CMK (cell line): ENCODE measurements at regions not wholly inside any gene's neighbourhood (a gene's known extent, or its start where the extent isn't known, plus 50 kb on each side); places are given as distances from the start of the nearest gene placed in this dataset.

Source experiments
- DNase-seq: peaks from one replicate; pipeline ENCODE4 v3.0.0-alpha.2; 2010; ENCODE audit warnings: low read depth

GRCh38 chr5:133829786-133830185 lies 138.6 kb downstream of the C5orf15 start:
- no peak for DNase-seq

DNA sequence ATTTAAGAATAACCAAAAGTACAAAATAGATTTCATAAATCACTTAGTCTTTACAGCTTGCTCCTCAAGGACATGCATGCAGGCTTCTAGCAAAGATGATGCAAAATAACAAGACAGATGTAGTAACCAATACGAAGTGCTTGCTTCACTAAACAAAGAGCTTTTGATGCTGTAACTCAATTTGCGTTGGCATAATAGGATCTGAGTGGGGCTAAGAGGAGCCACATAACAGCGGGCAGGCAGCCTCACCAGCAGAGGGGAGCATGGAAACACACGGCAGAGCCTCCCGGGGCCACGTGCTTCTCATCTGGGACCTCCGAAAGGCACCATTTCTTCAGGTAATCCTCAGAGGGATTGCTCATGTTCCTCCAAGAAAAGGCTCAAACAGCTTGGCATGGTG lies 139.7 kb downstream of the C5orf15 start:
- DNase-seq: no peak

- DNase-seq: no peak
These were observed 140.6 kb downstream of the C5orf15 start for GRCh38 chr5:133827830-133828229.

DNA sequence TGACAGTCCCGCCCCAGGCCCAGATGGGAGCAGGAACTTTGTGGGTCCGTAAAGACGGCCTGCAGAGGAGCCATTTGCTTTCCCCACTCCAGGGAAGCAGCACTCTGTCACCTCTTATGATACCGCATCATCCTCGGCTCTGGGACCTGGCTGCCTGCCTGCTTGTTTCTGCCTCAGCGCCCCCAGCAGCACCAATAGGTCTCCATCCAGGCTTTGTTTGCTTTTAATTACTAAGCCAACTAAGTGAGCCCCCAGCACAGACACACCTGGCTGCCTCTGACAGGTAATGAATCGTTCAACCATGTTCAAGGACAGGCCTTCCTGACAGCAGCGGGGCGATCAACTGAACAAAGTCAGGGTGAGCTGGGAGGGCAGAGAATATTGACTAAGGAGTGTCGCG lies 141.4 kb downstream of the C5orf15 start:
- DNase-seq: no peak

DNA sequence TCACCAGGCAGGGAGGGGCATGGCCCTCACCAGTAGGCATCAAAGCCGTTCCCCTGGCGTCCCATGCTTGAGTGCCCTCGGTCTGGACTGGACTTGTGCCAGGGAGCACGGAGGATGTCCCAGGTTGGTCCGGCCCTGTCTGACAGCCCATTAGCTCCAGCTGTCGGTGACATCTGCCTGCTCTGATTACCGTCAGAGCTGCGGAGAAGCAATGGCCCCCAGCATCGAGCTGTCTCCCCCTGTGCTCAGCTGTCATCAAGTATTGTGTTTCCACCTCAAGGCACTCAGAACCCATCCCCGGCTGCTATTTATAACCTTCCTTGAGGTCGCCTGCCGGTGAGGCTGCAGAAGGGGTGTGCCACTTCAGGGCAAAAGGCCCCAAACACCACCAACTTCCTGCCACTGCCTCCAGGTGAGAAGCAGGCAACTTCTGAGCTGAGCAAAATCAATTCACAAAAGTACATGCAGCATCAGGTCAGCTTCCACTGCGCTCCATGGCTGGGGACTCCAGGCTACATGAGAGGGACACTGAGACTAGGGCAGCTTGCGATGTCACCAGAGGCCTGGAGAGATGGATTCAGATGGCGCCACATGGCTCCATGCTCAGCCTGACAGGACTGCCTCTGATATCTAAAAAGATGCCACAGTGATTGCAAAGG lies 142.7 kb downstream of the C5orf15 start:
- no peak for DNase-seq

DNA sequence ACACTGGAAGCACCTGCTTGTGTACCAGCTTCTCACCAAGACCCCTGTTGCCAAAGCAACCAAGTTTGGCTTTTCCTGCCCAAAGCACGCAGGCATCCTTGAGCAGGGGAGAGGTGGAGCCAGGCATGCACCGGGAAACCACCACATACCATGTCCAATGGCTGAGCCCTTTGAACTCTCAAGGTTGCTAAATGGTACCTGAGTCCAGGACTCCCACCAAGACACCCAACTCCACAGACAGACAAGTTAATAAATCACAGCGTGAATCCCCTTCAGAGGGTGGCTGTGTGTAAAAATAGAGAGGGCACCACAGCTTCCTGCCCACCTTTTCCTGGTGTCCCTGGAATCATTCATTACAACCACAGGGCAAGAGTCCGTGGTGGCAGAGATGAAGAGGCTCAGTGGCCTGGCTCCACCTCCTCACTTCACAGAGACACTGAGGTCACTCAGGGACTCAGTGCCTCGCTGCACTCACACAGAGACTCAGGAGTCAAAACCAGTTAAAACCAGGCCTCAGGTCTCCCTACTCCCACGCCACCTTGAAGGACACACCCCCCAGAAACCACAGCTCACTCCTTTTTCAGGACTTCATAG lies 143.7 kb downstream of the C5orf15 start:
- DNase-seq: no peak

DNA sequence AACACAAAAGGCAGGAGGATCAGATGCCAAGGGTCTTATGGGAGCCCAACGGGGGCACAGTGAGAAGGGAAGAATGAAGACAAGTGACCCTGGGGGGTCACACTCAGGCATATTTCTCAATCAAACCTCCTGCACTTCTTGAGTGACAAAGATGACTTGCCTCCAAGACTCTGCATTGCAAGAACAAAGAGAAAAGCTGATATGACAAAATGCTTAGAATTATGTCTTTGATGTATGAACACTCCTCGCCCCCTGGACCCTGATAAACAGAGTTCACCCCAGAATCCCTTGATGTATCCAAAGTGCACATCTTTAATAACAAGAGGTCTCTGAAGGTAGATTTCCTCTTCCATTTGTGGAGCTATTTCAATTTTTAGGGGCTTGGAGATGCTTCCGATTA lies 146.5 kb downstream of the C5orf15 start:
- no peak for DNase-seq

- no peak for DNase-seq
These were observed 147.1 kb downstream of the C5orf15 start for GRCh38 chr5:133821311-133821741.

DNA sequence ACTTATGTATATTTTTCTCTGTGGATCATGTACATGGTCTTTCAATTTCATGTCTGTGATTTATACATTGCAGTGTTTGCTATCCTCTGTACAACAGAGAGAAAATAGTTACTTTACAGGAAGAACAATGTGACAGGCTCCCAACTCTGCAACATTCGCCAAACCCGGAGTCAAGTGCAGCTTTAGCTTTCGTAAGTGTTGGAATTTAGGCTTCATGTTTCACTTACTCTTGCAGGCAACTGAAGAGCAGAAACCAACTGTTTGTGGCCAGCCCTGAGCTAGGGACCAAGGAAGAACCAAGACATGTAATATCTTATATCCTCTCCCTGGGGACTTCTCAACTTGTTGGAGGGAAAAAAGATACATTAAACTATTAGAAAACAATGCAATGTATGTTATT lies 147.9 kb downstream of the C5orf15 start:
- DNase-seq: no peak

DNA sequence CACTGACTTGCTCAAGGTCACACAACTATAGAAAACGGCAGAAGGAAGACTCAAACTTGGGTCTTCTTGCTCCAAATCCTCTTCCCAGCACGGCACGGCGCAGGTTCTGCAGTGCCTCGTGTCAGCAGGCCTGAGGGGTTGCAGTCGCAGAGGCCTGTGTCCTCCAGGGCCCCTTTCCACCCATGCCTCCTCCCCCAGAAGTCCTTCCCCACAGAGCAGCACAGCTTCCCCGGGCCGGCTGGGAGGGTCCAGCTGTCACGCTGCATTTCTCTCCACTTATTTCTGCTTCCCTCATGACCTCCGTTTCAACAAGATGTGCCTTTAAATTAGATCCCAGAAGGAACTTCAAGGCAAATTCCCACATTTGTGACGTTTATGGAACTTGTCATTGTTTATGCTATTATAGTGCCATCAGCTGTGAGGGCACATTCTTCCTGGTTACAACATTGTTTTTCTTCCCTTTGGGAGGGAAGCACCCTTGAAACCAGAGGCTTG lies 148.4 kb downstream of the C5orf15 start:
- DNase-seq: no peak

- no peak for DNase-seq
These were observed 149.4 kb downstream of the C5orf15 start for GRCh38 chr5:133818869-133819600.

- DNase-seq: no peak
These were observed 150.4 kb downstream of the C5orf15 start for GRCh38 chr5:133818031-133818431.

GRCh38 chr5:133817456-133817855 lies 151.0 kb downstream of the C5orf15 start:
- DNase-seq: no peak

DNA sequence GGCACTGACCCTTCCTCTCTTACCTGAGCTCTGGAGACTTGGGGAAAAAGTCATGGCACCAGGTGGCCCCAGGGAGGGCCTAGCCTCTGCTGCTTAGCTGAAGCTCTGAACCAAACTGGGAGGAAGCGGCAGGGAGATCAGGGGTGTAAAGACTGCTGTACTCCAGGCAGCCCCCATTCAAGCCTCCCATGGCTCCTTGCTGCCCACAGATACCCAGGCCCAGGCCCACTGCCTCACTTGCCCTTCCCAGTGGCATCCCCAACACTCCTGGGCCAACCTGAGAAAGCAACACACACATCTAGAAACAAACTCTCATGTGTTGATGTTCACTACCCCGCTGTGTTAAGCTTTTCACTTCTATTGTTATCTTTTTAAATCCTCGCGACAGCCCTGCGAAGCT lies 151.6 kb downstream of the C5orf15 start:
- no peak for DNase-seq

- no peak for DNase-seq
These were observed 154.3 kb downstream of the C5orf15 start for GRCh38 chr5:133814152-133814551.

- no peak for DNase-seq
These were observed 157.3 kb downstream of the C5orf15 start for GRCh38 chr5:133811168-133811567.

DNA sequence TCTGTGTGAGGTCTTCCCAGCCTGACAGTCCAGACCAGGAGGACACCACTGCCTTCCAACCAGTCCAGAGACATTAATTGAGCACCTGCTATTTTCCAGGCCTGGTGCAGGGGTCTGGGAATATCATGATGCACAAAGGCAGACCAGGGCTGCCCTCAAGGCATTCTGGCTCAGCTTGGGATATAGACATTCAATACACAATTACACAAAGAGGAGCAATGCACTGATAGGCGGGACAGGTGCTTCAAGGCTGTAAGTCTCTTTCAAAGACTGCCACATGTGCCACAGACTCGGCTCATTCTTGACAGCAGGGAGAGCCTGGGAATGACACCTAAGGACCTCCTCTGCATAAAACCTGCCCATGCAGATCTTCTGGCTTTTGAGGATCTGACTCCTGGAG lies 158.6 kb downstream of the C5orf15 start:
- no peak for DNase-seq

DNA sequence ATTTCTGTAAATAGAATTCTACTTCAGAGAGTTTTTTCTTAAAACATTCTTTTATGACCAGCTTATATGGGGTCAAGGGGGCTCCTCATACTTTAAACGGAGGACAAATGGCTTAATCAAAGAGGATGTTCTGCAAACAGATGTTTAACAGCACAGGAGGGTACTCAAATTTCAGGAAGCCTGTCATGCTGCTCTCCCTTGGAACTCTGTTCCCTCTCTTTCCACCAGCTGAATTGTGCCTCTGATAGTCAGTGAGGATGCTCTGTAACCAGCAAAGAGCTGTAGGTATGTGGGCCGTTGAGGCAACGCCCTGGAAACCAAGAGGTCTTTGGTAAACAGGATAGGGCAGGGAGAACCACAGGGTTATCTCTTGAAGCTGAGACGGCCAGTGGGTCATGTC lies 161.1 kb downstream of the C5orf15 start:
- DNase-seq: no peak

DNA sequence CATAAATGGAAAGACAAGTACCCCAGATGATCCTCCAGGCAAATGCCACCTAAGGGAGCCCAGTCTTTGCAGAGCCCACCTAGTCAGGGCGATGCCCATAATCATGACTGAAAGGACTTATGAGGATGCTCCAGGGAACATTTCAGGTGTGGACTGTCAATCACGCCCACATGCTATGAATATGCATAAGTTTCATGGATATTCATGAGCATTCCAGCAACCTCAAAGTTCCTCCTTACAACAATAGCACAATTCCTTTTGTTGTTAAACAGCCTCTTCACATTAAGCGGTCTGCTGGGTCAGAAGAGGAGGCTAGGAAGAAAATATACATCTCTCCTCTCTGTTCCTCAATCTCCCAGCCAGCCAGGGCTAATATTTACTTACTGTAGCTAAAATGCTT lies 161.6 kb downstream of the C5orf15 start:
- no peak for DNase-seq

- DNase-seq: no peak
These were observed 166.3 kb downstream of the C5orf15 start for GRCh38 chr5:133801955-133802751.

- no peak for DNase-seq
These were observed 167.0 kb downstream of the C5orf15 start for GRCh38 chr5:133801431-133801830.

GRCh38 chr5:133799571-133800237 lies 168.7 kb downstream of the C5orf15 start:
- no peak for DNase-seq
